Panc1 (cell line): ENCODE measurements at regions not wholly inside any gene's neighbourhood (a gene's known extent, or its start where the extent isn't known, plus 50 kb on each side); places are given as distances from the start of the nearest gene placed in this dataset.

Source experiments
- ATAC-seq: fragments of 200-7000 bp; cut with Tn5 transposase; 2 replicates; pipeline ENCODE4 v1.9.1; 2020; ENCODE audit warnings: mild to moderate bottlenecking, moderate library complexity
- BruUV-seq: library from RNA; stranded (reverse); fragments of 400-500 nt; replicated peaks from 2 replicates; lab custom pipeline; 2021; lab: Mats Ljungman, UMichigan
- CTCF ChIA-PET: fragments of 300-600 bp; sonication (Branson Sonifier 250); formaldehyde crosslinking; loops from one replicate; lab custom pipeline; 2022; ENCODE audit warnings: antibody characterized with exemption; lab: Charles Lee
- POLR2A ChIA-PET: fragments of 300-600 bp; sonication (Branson Sonifier 250); formaldehyde crosslinking; loops from one replicate; lab custom pipeline; 2022; ENCODE audit warnings: antibody characterized with exemption; lab: Charles Lee
- DNase-seq: peaks from one replicate; pipeline ENCODE4 v3.0.0-alpha.2; 2010; ENCODE audit warnings: low read depth, low spot score
- H3K27ac ChIP-seq: 2 replicates; pipeline ENCODE4 v1.5.1; 2011; ENCODE audit warnings: mild to moderate bottlenecking, low read length, inconsistent platforms
- H3K27me3 ChIP-seq: fragments of 200-500 bp; sonication (Bioruptor generic); 2 replicates; pipeline ENCODE4 v1.6.0; 2014; ENCODE audit warnings: low read length, inconsistent platforms; ENCODE audit not compliant: control insufficient read depth, insufficient read depth
- H3K36me3 ChIP-seq: fragments of 200-500 bp; sonication (Bioruptor generic); 2 replicates; pipeline ENCODE4 v1.5.1; 2014; ENCODE audit warnings: inconsistent platforms, mild to moderate bottlenecking, low read length, moderate library complexity; ENCODE audit not compliant: control insufficient read depth, insufficient read depth
- H3K4me1 ChIP-seq: 2 replicates; pipeline ENCODE4 v1.5.1; 2011; ENCODE audit warnings: inconsistent platforms, mild to moderate bottlenecking, low read length, moderate library complexity; ENCODE audit not compliant: control insufficient read depth, insufficient read depth
- H3K4me3 ChIP-seq, 2 experiments: 2 replicates each; pipeline ENCODE4 v1.5.1; 2011 to 2012; ENCODE audit warnings: low read depth in 2 of 2, low read length in 2 of 2, mild to moderate bottlenecking in 2 of 2, inconsistent platforms in 1 of 2, moderate library complexity in 1 of 2
- H3K9me3 ChIP-seq: fragments of 200-500 bp; sonication (Bioruptor generic); 2 replicates; pipeline ENCODE4 v1.5.1; 2014; ENCODE audit warnings: low read depth, mild to moderate bottlenecking, inconsistent platforms, low read length, moderate library complexity; ENCODE audit not compliant: control insufficient read depth, insufficient read depth
- POLR2AphosphoS5 ChIP-seq: IDR thresholded peaks from 2 replicates; pipeline ENCODE4 v1.6.1; 2012; ENCODE audit warnings: mild to moderate bottlenecking, low read depth, low read length, moderate library complexity
- SIN3A ChIP-seq: IDR thresholded peaks from 2 replicates; pipeline ENCODE4 v1.6.1; 2012; ENCODE audit warnings: low read depth, mild to moderate bottlenecking, low read length, moderate library complexity, borderline replicate concordance; ENCODE audit not compliant: insufficient read depth
- TCF7L2 ChIP-seq: IDR thresholded peaks from 2 replicates; pipeline ENCODE4 v1.6.1; 2011; ENCODE audit warnings: mild to moderate bottlenecking, low read depth, low read length, inconsistent platforms
- in situ Hi-C: cut with HindIII; loops from 2 replicates; pipeline ENCODE4 v1.10.0; 2016; ENCODE audit warnings: low sequenced_read_pairs, low pct_unique_long_range_greater_than_20kb
- intact Hi-C: fragments of 100-400 bp; cut with micrococcal nuclease; formaldehyde crosslinking; loops from one replicate; pipeline ENCODE4 v1.10.0; 2022; ENCODE audit not compliant: unreplicated experiment
- TF ChIP-seq, protein P1 (sequence below): fragments of 450-650 bp; IDR thresholded peaks from 2 replicates; pipeline ENCODE4 v1.5.1; 2017; ENCODE audit warnings: mild to moderate bottlenecking
- TF ChIP-seq, protein P2 (sequence below), 2 experiments: IDR thresholded peaks; 2 replicates each; pipeline ENCODE4 v1.6.1; 2011 to 2012; ENCODE audit warnings: low read depth in 2 of 2, control low read depth in 1 of 2, low read length in 1 of 2, mild to moderate bottlenecking in 1 of 2, moderate library complexity in 1 of 2; ENCODE audit not compliant: insufficient read depth in 1 of 2

DNA sequence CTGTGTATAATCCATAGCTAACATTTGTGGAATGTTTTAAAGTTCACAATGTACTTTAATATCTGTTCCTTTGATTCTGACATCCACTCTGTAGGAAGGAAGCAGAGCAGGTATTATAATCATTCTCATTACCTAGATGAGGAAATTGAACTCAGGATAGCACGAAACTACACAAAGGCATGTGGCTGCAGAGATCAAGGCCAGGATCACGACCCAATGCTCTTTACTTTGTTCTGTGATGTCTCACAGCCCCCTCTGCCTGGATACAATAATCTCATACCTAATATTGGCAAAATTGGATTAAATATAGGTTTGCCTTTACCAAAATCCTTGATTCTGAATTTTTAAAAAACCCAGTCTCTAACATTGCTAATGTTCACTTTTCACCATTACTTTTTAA lies 298.0 kb upstream of the KITLG start:
- no peak for ATAC-seq
- Histone ChIP-seq H3K9me3 (no peaks in the 10 kb centered on the region), H3K27me3 (no peaks in the 10 kb centered on the region), H3K4me1 (no peaks in the 10 kb centered on the region), H3K27ac (no peak overlapping the region), H3K4me3 (no peak overlapping the region), H3K36me3 (no peaks in the 10 kb centered on the region)
- BruUV-seq = no TSS peak
- CTCF ChIA-PET = no interaction called here
- no peak for DNase-seq
- intact Hi-C loops = no loop called here
- in situ Hi-C loops = no loop called here
- POLR2A ChIA-PET = no interaction called here
- TF ChIP-seq TCF7L2 (no peak), SIN3A (no peak)

GRCh38 chr12:88876857-88877256 lies 296.6 kb upstream of the KITLG start:
- intact Hi-C loops = no loop called here
- POLR2A ChIA-PET = no interaction called here
- no TSS peak for BruUV-seq

More at GRCh38 chr12:88876857-88877256, 296.6 kb upstream of the KITLG start:
- no peak for DNase-seq
- in situ Hi-C loops = no loop called here
- H3K4me3 ChIP-seq = no peak overlapping the region
- ATAC-seq = no peak
- no peaks in the 10 kb centered on the region for H3K4me1 ChIP-seq
- H3K27ac ChIP-seq = no peak overlapping the region
- no peaks in the 10 kb centered on the region for H3K9me3 ChIP-seq
- TF ChIP-seq SIN3A (no peak), POLR2AphosphoS5 (no peak), TCF7L2 (no peak)
- TF ChIP-seq, protein P1, sequence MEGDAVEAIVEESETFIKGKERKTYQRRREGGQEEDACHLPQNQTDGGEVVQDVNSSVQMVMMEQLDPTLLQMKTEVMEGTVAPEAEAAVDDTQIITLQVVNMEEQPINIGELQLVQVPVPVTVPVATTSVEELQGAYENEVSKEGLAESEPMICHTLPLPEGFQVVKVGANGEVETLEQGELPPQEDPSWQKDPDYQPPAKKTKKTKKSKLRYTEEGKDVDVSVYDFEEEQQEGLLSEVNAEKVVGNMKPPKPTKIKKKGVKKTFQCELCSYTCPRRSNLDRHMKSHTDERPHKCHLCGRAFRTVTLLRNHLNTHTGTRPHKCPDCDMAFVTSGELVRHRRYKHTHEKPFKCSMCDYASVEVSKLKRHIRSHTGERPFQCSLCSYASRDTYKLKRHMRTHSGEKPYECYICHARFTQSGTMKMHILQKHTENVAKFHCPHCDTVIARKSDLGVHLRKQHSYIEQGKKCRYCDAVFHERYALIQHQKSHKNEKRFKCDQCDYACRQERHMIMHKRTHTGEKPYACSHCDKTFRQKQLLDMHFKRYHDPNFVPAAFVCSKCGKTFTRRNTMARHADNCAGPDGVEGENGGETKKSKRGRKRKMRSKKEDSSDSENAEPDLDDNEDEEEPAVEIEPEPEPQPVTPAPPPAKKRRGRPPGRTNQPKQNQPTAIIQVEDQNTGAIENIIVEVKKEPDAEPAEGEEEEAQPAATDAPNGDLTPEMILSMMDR = no peak
- TF ChIP-seq, protein P2, sequence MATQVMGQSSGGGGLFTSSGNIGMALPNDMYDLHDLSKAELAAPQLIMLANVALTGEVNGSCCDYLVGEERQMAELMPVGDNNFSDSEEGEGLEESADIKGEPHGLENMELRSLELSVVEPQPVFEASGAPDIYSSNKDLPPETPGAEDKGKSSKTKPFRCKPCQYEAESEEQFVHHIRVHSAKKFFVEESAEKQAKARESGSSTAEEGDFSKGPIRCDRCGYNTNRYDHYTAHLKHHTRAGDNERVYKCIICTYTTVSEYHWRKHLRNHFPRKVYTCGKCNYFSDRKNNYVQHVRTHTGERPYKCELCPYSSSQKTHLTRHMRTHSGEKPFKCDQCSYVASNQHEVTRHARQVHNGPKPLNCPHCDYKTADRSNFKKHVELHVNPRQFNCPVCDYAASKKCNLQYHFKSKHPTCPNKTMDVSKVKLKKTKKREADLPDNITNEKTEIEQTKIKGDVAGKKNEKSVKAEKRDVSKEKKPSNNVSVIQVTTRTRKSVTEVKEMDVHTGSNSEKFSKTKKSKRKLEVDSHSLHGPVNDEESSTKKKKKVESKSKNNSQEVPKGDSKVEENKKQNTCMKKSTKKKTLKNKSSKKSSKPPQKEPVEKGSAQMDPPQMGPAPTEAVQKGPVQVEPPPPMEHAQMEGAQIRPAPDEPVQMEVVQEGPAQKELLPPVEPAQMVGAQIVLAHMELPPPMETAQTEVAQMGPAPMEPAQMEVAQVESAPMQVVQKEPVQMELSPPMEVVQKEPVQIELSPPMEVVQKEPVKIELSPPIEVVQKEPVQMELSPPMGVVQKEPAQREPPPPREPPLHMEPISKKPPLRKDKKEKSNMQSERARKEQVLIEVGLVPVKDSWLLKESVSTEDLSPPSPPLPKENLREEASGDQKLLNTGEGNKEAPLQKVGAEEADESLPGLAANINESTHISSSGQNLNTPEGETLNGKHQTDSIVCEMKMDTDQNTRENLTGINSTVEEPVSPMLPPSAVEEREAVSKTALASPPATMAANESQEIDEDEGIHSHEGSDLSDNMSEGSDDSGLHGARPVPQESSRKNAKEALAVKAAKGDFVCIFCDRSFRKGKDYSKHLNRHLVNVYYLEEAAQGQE (IDR thresholded peaks at IDR 0.05; ENCODE audit: insufficient read depth in 1 of 2, low read depth in 2 of 2, low read length in 1 of 2) = no peak
- no peaks in the 10 kb centered on the region for H3K36me3 ChIP-seq
- H3K27me3 ChIP-seq = no peaks in the 10 kb centered on the region
- CTCF ChIA-PET = no interaction called here
